ENCODE measurements at regions not wholly inside any gene's neighbourhood (a gene's known extent, or its start where the extent isn't known, plus 50 kb on each side); places are given as distances from the start of the nearest gene placed in this dataset.

GRCh38 chr4:103786593-103786992 lies 66.8 kb upstream of the TACR3 start:
- H3K4me3 Mint-ChIP-seq = no peak overlapping the region
- H3K36me3 Mint-ChIP-seq (ENCODE audit: low read depth) = no peaks in the 10 kb centered on the region
- TF ChIP-seq CTCF (IDR thresholded peaks at IDR 0.05) = no peak
- intact Hi-C loops (cut with micrococcal nuclease) = no loop called here
- CTCF ChIA-PET = interaction anchor here (0.9 to 1.3 kb wide), 2 partner anchors 14 to 96 kb away, joined by 3 read pairs; no protein-coding TSS in a partner anchor
- DNase-seq (no peak), ATAC-seq (no peak)
- no peak overlapping the region for H3K27ac Mint-ChIP-seq
- POLR2A ChIA-PET = no interaction called here
- no peaks in the 10 kb centered on the region for H3K4me1 Mint-ChIP-seq (ENCODE audit: low read depth)
- peaks cover 4% of the 10 kb centered on the region for H3K9me3 Mint-ChIP-seq
- no peaks in the 10 kb centered on the region for H3K27me3 Mint-ChIP-seq

DNA sequence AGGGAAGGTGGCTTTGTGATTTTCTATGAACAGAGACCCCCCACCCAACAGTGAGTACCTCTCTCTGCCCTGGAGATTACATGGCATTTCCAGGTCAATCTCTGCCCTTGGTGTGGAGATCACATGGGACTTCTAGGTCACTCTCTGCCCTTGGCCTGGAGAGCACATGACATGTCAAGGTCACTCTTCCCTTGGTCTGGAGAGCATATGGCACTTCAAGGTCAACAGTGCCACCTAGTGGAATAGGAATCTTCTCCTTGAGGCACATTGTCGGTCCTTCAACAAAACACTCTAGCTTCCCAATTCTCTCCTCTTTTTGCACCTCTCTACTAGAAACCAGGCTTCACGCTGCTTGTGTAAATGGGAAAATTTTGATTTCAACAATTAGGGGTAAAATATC lies 66.2 kb upstream of the TACR3 start:
- intact Hi-C loops (cut with micrococcal nuclease) = no loop called here
- Mint-ChIP-seq H3K27ac (no peak overlapping the region), H3K9me3 (peaks cover 4% of the 10 kb centered on the region), H3K4me1 (ENCODE audit: low read depth) (no peaks in the 10 kb centered on the region), H3K27me3 (no peaks in the 10 kb centered on the region), H3K36me3 (ENCODE audit: low read depth) (no peaks in the 10 kb centered on the region), H3K4me3 (no peak overlapping the region)
- POLR2A ChIA-PET = no interaction called here
- CTCF ChIA-PET = interaction anchor here (0.9 to 1.3 kb wide), 2 partner anchors 15 to 97 kb away, joined by 3 read pairs; no protein-coding TSS in a partner anchor
- no peak for DNase-seq
- no peak for ATAC-seq
- TF ChIP-seq CTCF (IDR thresholded peaks at IDR 0.05) = peak; percentile 29

GRCh38 chr4:103778221-103778620 lies 58.4 kb upstream of the TACR3 start:
- Mint-ChIP-seq H3K27me3 (no peaks in the 10 kb centered on the region), H3K4me1 (ENCODE audit: low read depth) (no peaks in the 10 kb centered on the region), H3K27ac (no peak overlapping the region), H3K36me3 (ENCODE audit: low read depth) (no peaks in the 10 kb centered on the region), H3K9me3 (no peaks in the 10 kb centered on the region), H3K4me3 (no peak overlapping the region)
- intact Hi-C loops (cut with micrococcal nuclease) = no loop called here
- TF ChIP-seq CTCF (IDR thresholded peaks at IDR 0.05) = no peak
- POLR2A ChIA-PET = no interaction called here
- DNase-seq (no peak), ATAC-seq (no peak)
- CTCF ChIA-PET = no interaction called here

DNA sequence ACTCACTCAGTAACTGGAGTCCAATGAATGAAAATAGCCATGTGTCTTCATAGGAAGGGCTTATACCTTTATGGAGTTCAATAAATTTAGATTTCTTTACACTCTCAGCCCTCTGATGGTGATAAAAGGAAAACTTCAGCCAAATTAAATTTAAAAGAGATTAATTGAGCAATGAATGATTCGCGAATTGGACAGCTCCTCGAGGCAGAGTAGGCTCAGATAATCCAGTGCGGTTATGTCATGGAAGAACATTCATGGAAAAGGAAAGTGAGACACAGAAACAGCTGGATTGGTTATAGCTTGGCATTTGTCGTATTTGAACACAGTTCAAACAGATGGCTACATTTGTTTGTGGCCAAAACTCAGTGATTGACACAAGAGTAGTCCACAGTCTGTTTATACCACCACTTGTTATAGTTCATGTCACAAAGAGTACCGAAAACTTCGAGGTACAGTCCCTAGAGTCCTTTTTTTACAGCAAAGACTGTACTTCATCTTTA lies 54.6 kb upstream of the TACR3 start:
- CTCF ChIA-PET = no interaction called here
- Mint-ChIP-seq H3K9me3 (peaks cover 2% of the 10 kb centered on the region), H3K27me3 (no peaks in the 10 kb centered on the region), H3K36me3 (ENCODE audit: low read depth) (no peaks in the 10 kb centered on the region), H3K4me3 (no peak overlapping the region), H3K27ac (no peak overlapping the region), H3K4me1 (ENCODE audit: low read depth) (no peaks in the 10 kb centered on the region)
- POLR2A ChIA-PET = no interaction called here
- ATAC-seq = no peak
- DNase-seq = no peak
- TF ChIP-seq CTCF (IDR thresholded peaks at IDR 0.05) = no peak
- intact Hi-C loops (cut with micrococcal nuclease) = no loop called here

DNA sequence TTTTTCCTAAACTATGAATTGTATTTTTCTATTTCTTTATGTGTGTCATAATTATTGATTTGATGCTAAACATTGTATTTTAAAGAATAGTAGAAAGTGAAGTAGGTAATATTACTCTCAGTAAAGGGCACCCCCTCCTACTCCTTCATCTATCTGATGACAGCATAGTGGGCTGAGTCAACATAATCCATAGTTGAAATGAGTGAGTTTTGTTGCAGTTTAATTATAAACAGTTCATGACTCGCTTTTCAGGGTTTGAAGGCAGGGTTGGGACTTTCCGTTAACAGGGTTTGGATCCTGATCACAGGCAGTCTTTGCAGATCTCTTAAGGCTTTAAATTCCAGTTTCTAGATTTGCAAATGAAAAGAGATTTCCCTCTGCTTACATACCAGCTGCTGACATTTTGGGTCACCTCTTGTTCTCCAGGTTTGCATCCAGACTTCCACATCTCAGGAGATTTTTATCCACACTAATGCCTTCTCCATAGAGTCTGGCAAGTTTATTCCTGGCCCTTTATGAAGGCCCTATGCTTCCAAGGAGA lies 54.0 kb upstream of the TACR3 start:
- ATAC-seq (no peak), DNase-seq (no peak)
- Mint-ChIP-seq H3K36me3 (ENCODE audit: low read depth) (no peaks in the 10 kb centered on the region), H3K9me3 (peaks cover 2% of the 10 kb centered on the region), H3K4me1 (ENCODE audit: low read depth) (no peaks in the 10 kb centered on the region), H3K27me3 (no peaks in the 10 kb centered on the region), H3K4me3 (no peak overlapping the region), H3K27ac (no peak overlapping the region)
- POLR2A ChIA-PET = no interaction called here
- intact Hi-C loops (cut with micrococcal nuclease) = no loop called here
- TF ChIP-seq CTCF (IDR thresholded peaks at IDR 0.05) = no peak
- CTCF ChIA-PET = no interaction called here

Measured in activated CD8-positive, alpha-beta T cell treated with anti-CD3 and anti-CD28 coated beads for 36 hours (primary cell).